ENCODE measurements at regions not wholly inside any gene's neighbourhood (a gene's known extent, or its start where the extent isn't known, plus 50 kb on each side); places are given as distances from the start of the nearest gene placed in this dataset.

GRCh38 chr3:145698250-145698649, 462.7 kb downstream of the PLOD2 start:
- Mint-ChIP-seq H3K4me3 (no peak overlapping the region), H3K27me3 (ENCODE audit: low read depth in 3 of 3) (peaks cover 0 to 3% (median 2%) of the 10 kb centered on the region in 3 donors), H3K4me1 (no peaks in the 10 kb centered on the region), H3K9me3 (peaks cover 0 to 3% (median 2%) of the 10 kb centered on the region in 7 donors), H3K36me3 (no peaks in the 10 kb centered on the region), H3K27ac (no peak overlapping the region)
- no peaks in the 10 kb centered on the region for H3K27me3 ChIP-seq (ENCODE audit: control insufficient read depth in 2 of 2, insufficient read depth in 2 of 2, low read length in 2 of 2)
- peaks cover 0 to 2% of the 10 kb centered on the region in 2 donors for H3K4me1 ChIP-seq (ENCODE audit: control insufficient read depth in 1 of 2, insufficient read depth in 2 of 2, low read length in 2 of 2)
- H3K27ac ChIP-seq (ENCODE audit: low read depth in 1 of 2, low read length in 2 of 2) = no peak overlapping the region
- H3K36me3 ChIP-seq (replicated peaks in 1 of 2; ENCODE audit: control insufficient read depth in 1 of 2, insufficient read depth in 2 of 2, low read length in 2 of 2) = no peaks in the 10 kb centered on the region
- WGBS (ENCODE audit: insufficient coverage) = 47% methylated on average over 2 of the region's 7 CpGs
- no peaks in the 10 kb centered on the region for H4K20me1 ChIP-seq (ENCODE audit: insufficient read depth, low read length)
- H2AFZ ChIP-seq (ENCODE audit: insufficient read depth, low read depth, low read length, poor library complexity, severe bottlenecking) = no peak overlapping the region
- H3K9me3 ChIP-seq (replicated peaks in 1 of 2; ENCODE audit: control insufficient read depth in 1 of 2, insufficient read depth in 1 of 2, low read length in 2 of 2) = no peaks in the 10 kb centered on the region
- no peak for TF ChIP-seq CTCF (IDR thresholded peaks at IDR 0.05)
- H3K4me2 ChIP-seq (replicated peaks; ENCODE audit: extremely low read depth, low read length, poor library complexity, severe bottlenecking) = no peak overlapping the region
- intact Hi-C loops (cut with micrococcal nuclease) = no loop called here
- no peaks in the 10 kb centered on the region for H3K79me2 ChIP-seq (ENCODE audit: insufficient read depth, low read length)
- no peak overlapping the region for H3K4me3 ChIP-seq (replicated peaks in 1 of 3; ENCODE audit: low read depth in 2 of 3, low read length in 3 of 3)
- DNase-seq = peak in 1 of 3 donors; percentile 7
- H3K9ac ChIP-seq (ENCODE audit: insufficient read depth, low read length, poor library complexity, severe bottlenecking) = no peak overlapping the region

GRCh38 chr3:145698749-145699148, 462.2 kb downstream of the PLOD2 start:
- Mint-ChIP-seq H3K27ac (no peak overlapping the region), H3K4me1 (no peaks in the 10 kb centered on the region), H3K4me3 (no peak overlapping the region), H3K9me3 (peaks cover 0 to 2% (median under 1%) of the 10 kb centered on the region in 7 donors), H3K27me3 (ENCODE audit: low read depth in 3 of 3) (peaks cover 0 to 3% (median 2%) of the 10 kb centered on the region in 3 donors), H3K36me3 (no peaks in the 10 kb centered on the region)
- TF ChIP-seq CTCF (IDR thresholded peaks at IDR 0.05) = no peak
- no peak overlapping the region for H3K9ac ChIP-seq (ENCODE audit: insufficient read depth, low read length, poor library complexity, severe bottlenecking)
- no peak for DNase-seq
- no peaks in the 10 kb centered on the region for H3K9me3 ChIP-seq (replicated peaks in 1 of 2; ENCODE audit: control insufficient read depth in 1 of 2, insufficient read depth in 1 of 2, low read length in 2 of 2)
- H3K27ac ChIP-seq (ENCODE audit: low read depth in 1 of 2, low read length in 2 of 2) = no peak overlapping the region
- H3K4me1 ChIP-seq (ENCODE audit: control insufficient read depth in 1 of 2, insufficient read depth in 2 of 2, low read length in 2 of 2) = peaks cover 0 to 2% of the 10 kb centered on the region in 2 donors
- H2AFZ ChIP-seq (ENCODE audit: insufficient read depth, low read depth, low read length, poor library complexity, severe bottlenecking) = no peak overlapping the region
- intact Hi-C loops (cut with micrococcal nuclease) = no loop called here
- no peak overlapping the region for H3K4me3 ChIP-seq (replicated peaks in 1 of 3; ENCODE audit: low read depth in 2 of 3, low read length in 3 of 3)
- no peaks in the 10 kb centered on the region for H3K79me2 ChIP-seq (ENCODE audit: insufficient read depth, low read length)
- no peaks in the 10 kb centered on the region for H3K27me3 ChIP-seq (ENCODE audit: control insufficient read depth in 2 of 2, insufficient read depth in 2 of 2, low read length in 2 of 2)
- no peaks in the 10 kb centered on the region for H4K20me1 ChIP-seq (ENCODE audit: insufficient read depth, low read length)
- no peak overlapping the region for H3K4me2 ChIP-seq (replicated peaks; ENCODE audit: extremely low read depth, low read length, poor library complexity, severe bottlenecking)
- H3K36me3 ChIP-seq (replicated peaks in 1 of 2; ENCODE audit: control insufficient read depth in 1 of 2, insufficient read depth in 2 of 2, low read length in 2 of 2) = no peaks in the 10 kb centered on the region

Measured in CD14-positive monocyte (primary cell).